Vagina (tissue), 2 donors: ENCODE measurements at regions not wholly inside any gene's neighbourhood (a gene's known extent, or its start where the extent isn't known, plus 50 kb on each side); places are given as distances from the start of the nearest gene placed in this dataset.

Experiments
- DNase-seq, 2 donors: peaks; one replicate each; pipeline ENCODE4 v3.0.0-alpha.2; 2017; ENCODE audit errors: extremely low spot score in 2 of 2
- H3K27ac ChIP-seq: fragments of 200-600 bp; sonication (generic); one replicate; pipeline ENCODE4 v1.5.1; 2019
- H3K27me3 ChIP-seq: fragments of 200-600 bp; sonication (generic); one replicate; pipeline ENCODE4 v1.5.1; 2019
- H3K36me3 ChIP-seq, 2 donors: fragments of 200-600 bp; sonication (generic); one replicate each; pipeline ENCODE4 v1.5.1; 2017 to 2019
- H3K4me1 ChIP-seq: fragments of 200-600 bp; sonication (generic); one replicate; pipeline ENCODE4 v1.5.1; 2019
- H3K4me3 ChIP-seq, 2 donors: fragments of 200-600 bp; sonication (generic); 1 replicate in 1 of 2; 2 replicates in 1 of 2; pipeline ENCODE4 v1.5.1; 2016 to 2019
- H3K9me3 ChIP-seq: fragments of 200-600 bp; sonication (generic); one replicate; pipeline ENCODE4 v1.5.1; 2019
- POLR2A ChIP-seq, 2 donors: fragments of 450-650 bp; IDR thresholded peaks; one replicate each; pipeline ENCODE4 v1.6.1; 2017; ENCODE audit warnings: antibody characterized with exemption in 2 of 2, mild to moderate bottlenecking in 2 of 2, moderate library complexity in 2 of 2
- POLR2AphosphoS5 ChIP-seq, 2 donors: sonication (generic); formaldehyde crosslinking; IDR thresholded peaks; one replicate each; pipeline ENCODE4 v1.9.0; 2017; ENCODE audit warnings: antibody characterized with exemption in 2 of 2, mild to moderate bottlenecking in 2 of 2, low read depth in 1 of 2; ENCODE audit not compliant: insufficient read depth in 1 of 2
- intact Hi-C: fragments of 100-400 bp; cut with DNase I; formaldehyde crosslinking; loops from one replicate; pipeline ENCODE4 v1.15.1; 2023
- TF ChIP-seq, protein P1 (sequence below), 3 experiments: fragments of 450-650 bp in 2 of 3; fragments of 200-600 bp in 1 of 3; sonication (generic) in 1 of 3; IDR thresholded peaks; one replicate each; pipeline ENCODE4 v1.5.1; 2017 to 2019; ENCODE audit warnings: antibody characterized with exemption in 3 of 3, mild to moderate bottlenecking in 2 of 3, moderate library complexity in 2 of 3

GRCh38 chr7:25361387-25361786, 133.1 kb upstream of the NPVF start:
- intact Hi-C loops = no loop called here
- Histone ChIP-seq H3K9me3 (no peaks in the 10 kb centered on the region), H3K27ac (no peak overlapping the region), H3K27me3 (no peaks in the 10 kb centered on the region), H3K4me1 (no peaks in the 10 kb centered on the region), H3K36me3 (no peaks in the 10 kb centered on the region), H3K4me3 (no peak overlapping the region)
- no peak for TF ChIP-seq POLR2AphosphoS5 (IDR thresholded peaks at IDR 0.05; ENCODE audit: insufficient read depth in 1 of 2, low read depth in 1 of 2)
- TF ChIP-seq, protein P1, sequence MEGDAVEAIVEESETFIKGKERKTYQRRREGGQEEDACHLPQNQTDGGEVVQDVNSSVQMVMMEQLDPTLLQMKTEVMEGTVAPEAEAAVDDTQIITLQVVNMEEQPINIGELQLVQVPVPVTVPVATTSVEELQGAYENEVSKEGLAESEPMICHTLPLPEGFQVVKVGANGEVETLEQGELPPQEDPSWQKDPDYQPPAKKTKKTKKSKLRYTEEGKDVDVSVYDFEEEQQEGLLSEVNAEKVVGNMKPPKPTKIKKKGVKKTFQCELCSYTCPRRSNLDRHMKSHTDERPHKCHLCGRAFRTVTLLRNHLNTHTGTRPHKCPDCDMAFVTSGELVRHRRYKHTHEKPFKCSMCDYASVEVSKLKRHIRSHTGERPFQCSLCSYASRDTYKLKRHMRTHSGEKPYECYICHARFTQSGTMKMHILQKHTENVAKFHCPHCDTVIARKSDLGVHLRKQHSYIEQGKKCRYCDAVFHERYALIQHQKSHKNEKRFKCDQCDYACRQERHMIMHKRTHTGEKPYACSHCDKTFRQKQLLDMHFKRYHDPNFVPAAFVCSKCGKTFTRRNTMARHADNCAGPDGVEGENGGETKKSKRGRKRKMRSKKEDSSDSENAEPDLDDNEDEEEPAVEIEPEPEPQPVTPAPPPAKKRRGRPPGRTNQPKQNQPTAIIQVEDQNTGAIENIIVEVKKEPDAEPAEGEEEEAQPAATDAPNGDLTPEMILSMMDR (IDR thresholded peaks at IDR 0.05) = no peak
- no peak for TF ChIP-seq POLR2A (IDR thresholded peaks at IDR 0.05)
- no peak for DNase-seq

GRCh38 chr7:25361863-25362262, 133.6 kb upstream of the NPVF start:
- Histone ChIP-seq H3K9me3 (no peaks in the 10 kb centered on the region), H3K4me3 (no peak overlapping the region), H3K27ac (no peak overlapping the region), H3K27me3 (no peaks in the 10 kb centered on the region), H3K4me1 (no peaks in the 10 kb centered on the region), H3K36me3 (no peaks in the 10 kb centered on the region)
- TF ChIP-seq POLR2A (IDR thresholded peaks at IDR 0.05) (no peak), POLR2AphosphoS5 (IDR thresholded peaks at IDR 0.05; ENCODE audit: insufficient read depth in 1 of 2, low read depth in 1 of 2) (no peak)
- TF ChIP-seq, protein P1 (IDR thresholded peaks at IDR 0.05) = no peak
- DNase-seq = no peak
- intact Hi-C loops = no loop called here

GRCh38 chr7:25368599-25369201, 140.4 kb upstream of the NPVF start:
- H3K4me1 ChIP-seq = no peaks in the 10 kb centered on the region
- no peak for DNase-seq
- H3K27ac ChIP-seq = no peak overlapping the region
- H3K4me3 ChIP-seq = no peak overlapping the region
- TF ChIP-seq POLR2AphosphoS5 (IDR thresholded peaks at IDR 0.05; ENCODE audit: insufficient read depth in 1 of 2, low read depth in 1 of 2) (no peak), POLR2A (IDR thresholded peaks at IDR 0.05) (no peak)
- TF ChIP-seq, protein P1 (IDR thresholded peaks at IDR 0.05) = no peak
- intact Hi-C loops = no loop called here
- no peaks in the 10 kb centered on the region for H3K36me3 ChIP-seq
- H3K27me3 ChIP-seq = no peaks in the 10 kb centered on the region
- peaks cover 7% of the 10 kb centered on the region for H3K9me3 ChIP-seq

DNA sequence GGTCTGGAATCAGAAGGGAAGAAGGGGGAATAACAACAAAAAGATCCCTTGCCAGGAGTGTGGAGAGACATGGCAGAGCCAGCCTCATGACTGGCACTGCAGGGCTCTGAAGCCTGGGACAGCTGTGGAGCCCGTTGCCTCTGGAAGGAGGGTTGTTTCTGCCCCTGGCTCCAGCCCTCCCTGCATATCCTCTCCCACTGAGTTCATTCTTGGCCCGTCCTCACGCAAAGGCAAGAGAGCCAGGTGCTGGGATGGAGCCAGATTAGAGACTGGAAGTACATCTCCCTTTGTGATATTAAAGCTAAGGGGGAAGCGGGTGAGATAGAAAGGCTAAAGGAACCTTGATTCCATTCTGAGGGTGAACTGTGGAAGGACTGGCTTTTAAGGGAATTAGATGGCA, 141.5 kb upstream of the NPVF start:
- no peak for DNase-seq
- TF ChIP-seq POLR2A (IDR thresholded peaks at IDR 0.05) (no peak), POLR2AphosphoS5 (IDR thresholded peaks at IDR 0.05; ENCODE audit: insufficient read depth in 1 of 2, low read depth in 1 of 2) (no peak)
- TF ChIP-seq, protein P1 (IDR thresholded peaks at IDR 0.05) = no peak
- H3K27ac ChIP-seq = no peak overlapping the region

DNA sequence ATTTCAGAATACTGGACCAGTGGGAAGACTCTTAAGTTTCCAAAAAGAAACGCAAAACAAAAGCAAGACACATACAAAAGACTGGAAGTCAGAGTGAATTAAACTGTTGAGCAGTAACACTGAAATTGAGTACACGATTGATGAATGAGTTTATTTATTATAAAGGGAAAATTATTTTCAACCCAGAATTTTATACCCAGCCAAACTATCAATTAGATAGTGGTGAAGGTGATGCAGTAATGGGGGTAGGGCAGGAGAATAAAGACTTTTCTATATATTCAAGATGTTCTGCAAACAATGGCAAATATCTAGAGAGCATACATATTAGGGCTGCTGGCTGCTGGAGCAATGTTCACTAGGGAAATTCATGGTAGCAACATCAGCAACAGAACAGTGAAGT, 143.7 kb upstream of the NPVF start:
- Histone ChIP-seq H3K27ac (no peak overlapping the region), H3K4me3 (no peak overlapping the region), H3K27me3 (no peaks in the 10 kb centered on the region), H3K4me1 (no peaks in the 10 kb centered on the region), H3K9me3 (peaks cover 7% of the 10 kb centered on the region), H3K36me3 (no peaks in the 10 kb centered on the region)
- intact Hi-C loops = no loop called here
- DNase-seq = no peak
- TF ChIP-seq POLR2AphosphoS5 (IDR thresholded peaks at IDR 0.05; ENCODE audit: insufficient read depth in 1 of 2, low read depth in 1 of 2) (no peak), POLR2A (IDR thresholded peaks at IDR 0.05) (no peak)
- TF ChIP-seq, protein P1 (IDR thresholded peaks at IDR 0.05) = no peak

More for the DNA sequence above, 141.5 kb upstream of the NPVF start:
- Histone ChIP-seq H3K27me3 (no peaks in the 10 kb centered on the region), H3K9me3 (peaks cover 7% of the 10 kb centered on the region), H3K4me3 (no peak overlapping the region), H3K4me1 (no peaks in the 10 kb centered on the region), H3K36me3 (no peaks in the 10 kb centered on the region)
- intact Hi-C loops = no loop called here
